H1 (cell line): ENCODE measurements at regions not wholly inside any gene's neighbourhood (a gene's known extent, or its start where the extent isn't known, plus 50 kb on each side); places are given as distances from the start of the nearest gene placed in this dataset.

Experiments used
- EZH2 ChIP-seq: fragments of 200-600 bp; sonication (generic); IDR thresholded peaks from 2 replicates; pipeline ENCODE4 v1.7.1; 2012; ENCODE audit warnings: low read depth, mild to moderate bottlenecking, moderate library complexity, low read length, inconsistent platforms; ENCODE audit not compliant: severe bottlenecking
- GTF2F1 ChIP-seq: IDR thresholded peaks from 2 replicates; pipeline ENCODE4 v1.6.1; 2012; ENCODE audit warnings: low read depth, low read length, improper control_type of control experiment, borderline replicate concordance
- KDM5A ChIP-seq: fragments of 200-600 bp; IDR thresholded peaks from 2 replicates; pipeline ENCODE4 v1.7.1; 2012; ENCODE audit warnings: mild to moderate bottlenecking, low read length, inconsistent platforms, mixed read lengths
- MAFK ChIP-seq: IDR thresholded peaks from 2 replicates; pipeline ENCODE4 v1.6.1; 2012; ENCODE audit warnings: low read depth, mild to moderate bottlenecking, improper control_type of control experiment, low read length
- NANOG ChIP-seq: IDR thresholded peaks from 2 replicates; pipeline ENCODE4 v1.6.1; 2011; ENCODE audit warnings: low read length, low read depth, mild to moderate bottlenecking, inconsistent platforms; ENCODE audit not compliant: insufficient read depth, poor library complexity, severe bottlenecking
- TAF1 ChIP-seq: IDR thresholded peaks from 2 replicates; pipeline ENCODE4 v1.6.1; 2011; ENCODE audit warnings: mild to moderate bottlenecking, low read depth, low read length
- ZNF274 ChIP-seq: IDR thresholded peaks from 2 replicates; pipeline ENCODE4 v1.7.0; 2012; ENCODE audit warnings: low read length, borderline replicate concordance; ENCODE audit errors: extremely low read depth

DNA sequence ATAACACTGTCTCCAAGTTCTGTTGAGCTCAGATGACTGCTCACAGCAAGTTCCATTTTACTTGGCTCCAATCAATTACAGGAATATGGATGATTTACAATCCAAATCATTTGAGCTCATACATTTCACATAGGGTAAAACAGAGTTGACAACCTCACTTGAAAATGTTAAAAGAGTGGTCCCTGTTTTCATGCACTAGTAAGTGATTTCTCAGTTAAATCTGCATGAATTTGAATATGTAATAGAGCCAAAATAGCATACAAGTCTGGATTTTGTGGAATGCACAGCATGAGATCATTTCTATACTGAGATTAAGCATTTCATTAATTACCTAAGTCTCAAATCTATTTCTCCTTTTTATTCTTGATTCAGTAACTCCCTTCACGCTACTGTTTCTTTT lies 217.6 kb downstream of the SIM1 start (continued):
- TF ChIP-seq TAF1 (no peak), KDM5A (no peak), EZH2 (no peak), GTF2F1 (no peak), NANOG (no peak), MAFK (no peak), ZNF274 (no peak)
- TF ChIP-seq, all 59 proteins: peak for 0
